Hepatocyte (in vitro differentiated cells): ENCODE measurements at regions not wholly inside any gene's neighbourhood (a gene's known extent, or its start where the extent isn't known, plus 50 kb on each side); places are given as distances from the start of the nearest gene placed in this dataset.
"Not testable (repeated sequence)": the region's sequence is repeated elsewhere in the genome, so short reads cannot be mapped to it uniquely, and the experiment has no call there.

ENCODE experiments used
- CTCF ChIP-seq: fragments of 200-600 bp; sonication (generic); IDR thresholded peaks from 2 replicates; pipeline ENCODE4 v1.5.1; 2016; ENCODE audit warnings: antibody characterized with exemption, mild to moderate bottlenecking; ENCODE audit not compliant: poor library complexity
- EZH2 ChIP-seq: fragments of 200-600 bp; sonication (generic); IDR thresholded peaks from 2 replicates; pipeline ENCODE4 v1.6.1; 2016; ENCODE audit warnings: antibody characterized with exemption, mild to moderate bottlenecking, borderline replicate concordance
- EZH2phosphoT487 ChIP-seq: fragments of 200-600 bp; sonication (generic); IDR thresholded peaks from one replicate; pipeline ENCODE4 v1.6.1; 2018; ENCODE audit warnings: antibody characterized with exemption, mild to moderate bottlenecking, low read depth, moderate library complexity; ENCODE audit not compliant: unreplicated experiment, severe bottlenecking

GRCh38 chr17:64716496-64716895, 54.4 kb upstream of the SMURF2 start:
- TF ChIP-seq CTCF, EZH2phosphoT487, EZH2: not testable (repeated sequence)
